H1 (cell line): ENCODE measurements at regions not wholly inside any gene's neighbourhood (a gene's known extent, or its start where the extent isn't known, plus 50 kb on each side); places are given as distances from the start of the nearest gene placed in this dataset.

Experiments
- CEBPB ChIP-seq: IDR thresholded peaks from 2 replicates; pipeline ENCODE4 v1.6.1; 2012; ENCODE audit warnings: low read depth, low read length
- CHD1 ChIP-seq: IDR thresholded peaks from 2 replicates; pipeline ENCODE4 v1.6.1; 2012; ENCODE audit warnings: low read depth, low read length, improper control_type of control experiment
- CTBP2 ChIP-seq: IDR thresholded peaks from 2 replicates; pipeline ENCODE4 v1.7.0; 2011; ENCODE audit warnings: borderline replicate concordance, mild to moderate bottlenecking, moderate library complexity, mixed read lengths, low read length; ENCODE audit not compliant: insufficient read depth, insufficient read length
- EZH2 ChIP-seq: fragments of 200-600 bp; sonication (generic); IDR thresholded peaks from 2 replicates; pipeline ENCODE4 v1.7.1; 2012; ENCODE audit warnings: low read depth, mild to moderate bottlenecking, moderate library complexity, low read length, inconsistent platforms; ENCODE audit not compliant: severe bottlenecking
- GTF2F1 ChIP-seq: IDR thresholded peaks from 2 replicates; pipeline ENCODE4 v1.6.1; 2012; ENCODE audit warnings: low read depth, low read length, improper control_type of control experiment, borderline replicate concordance
- NANOG ChIP-seq: IDR thresholded peaks from 2 replicates; pipeline ENCODE4 v1.6.1; 2011; ENCODE audit warnings: low read length, low read depth, mild to moderate bottlenecking, inconsistent platforms; ENCODE audit not compliant: insufficient read depth, poor library complexity, severe bottlenecking
- PHF8 ChIP-seq: fragments of 200-600 bp; sonication (generic); conservative IDR thresholded peaks from 2 replicates; pipeline ENCODE4 v1.7.1; 2012; ENCODE audit warnings: low read depth, mild to moderate bottlenecking, inconsistent platforms, low read length, moderate library complexity
- RBBP5 ChIP-seq: IDR thresholded peaks from 2 replicates; pipeline ENCODE4 v1.7.1; 2012; ENCODE audit warnings: low read depth, mild to moderate bottlenecking, inconsistent platforms, low read length, moderate library complexity, borderline replicate concordance
- SRF ChIP-seq: IDR thresholded peaks from 2 replicates; pipeline ENCODE4 v1.6.1; 2011; ENCODE audit warnings: mild to moderate bottlenecking, low read depth, low read length, moderate library complexity
- TBP ChIP-seq: IDR thresholded peaks from 2 replicates; pipeline ENCODE4 v1.6.1; 2011; ENCODE audit warnings: low read depth, low read length, improper control_type of control experiment
- TEAD4 ChIP-seq: IDR thresholded peaks from 2 replicates; pipeline ENCODE4 v1.6.1; 2012; ENCODE audit warnings: low read depth, low read length, inconsistent platforms, mixed read lengths
- ZNF274 ChIP-seq: IDR thresholded peaks from 2 replicates; pipeline ENCODE4 v1.7.0; 2012; ENCODE audit warnings: low read length, borderline replicate concordance; ENCODE audit errors: extremely low read depth
- TF ChIP-seq, protein P1 (sequence below): fragments of 300-600 bp; sonication (generic); IDR thresholded peaks from 2 replicates; pipeline ENCODE4 v1.7.1; 2012; ENCODE audit warnings: low read length, moderate library complexity, mild to moderate bottlenecking, inconsistent platforms; ENCODE audit not compliant: insufficient replicate concordance

GRCh38 chrX:69228732-69229131, 63.5 kb upstream of the PJA1 start (continued):
- TF ChIP-seq, protein P1, sequence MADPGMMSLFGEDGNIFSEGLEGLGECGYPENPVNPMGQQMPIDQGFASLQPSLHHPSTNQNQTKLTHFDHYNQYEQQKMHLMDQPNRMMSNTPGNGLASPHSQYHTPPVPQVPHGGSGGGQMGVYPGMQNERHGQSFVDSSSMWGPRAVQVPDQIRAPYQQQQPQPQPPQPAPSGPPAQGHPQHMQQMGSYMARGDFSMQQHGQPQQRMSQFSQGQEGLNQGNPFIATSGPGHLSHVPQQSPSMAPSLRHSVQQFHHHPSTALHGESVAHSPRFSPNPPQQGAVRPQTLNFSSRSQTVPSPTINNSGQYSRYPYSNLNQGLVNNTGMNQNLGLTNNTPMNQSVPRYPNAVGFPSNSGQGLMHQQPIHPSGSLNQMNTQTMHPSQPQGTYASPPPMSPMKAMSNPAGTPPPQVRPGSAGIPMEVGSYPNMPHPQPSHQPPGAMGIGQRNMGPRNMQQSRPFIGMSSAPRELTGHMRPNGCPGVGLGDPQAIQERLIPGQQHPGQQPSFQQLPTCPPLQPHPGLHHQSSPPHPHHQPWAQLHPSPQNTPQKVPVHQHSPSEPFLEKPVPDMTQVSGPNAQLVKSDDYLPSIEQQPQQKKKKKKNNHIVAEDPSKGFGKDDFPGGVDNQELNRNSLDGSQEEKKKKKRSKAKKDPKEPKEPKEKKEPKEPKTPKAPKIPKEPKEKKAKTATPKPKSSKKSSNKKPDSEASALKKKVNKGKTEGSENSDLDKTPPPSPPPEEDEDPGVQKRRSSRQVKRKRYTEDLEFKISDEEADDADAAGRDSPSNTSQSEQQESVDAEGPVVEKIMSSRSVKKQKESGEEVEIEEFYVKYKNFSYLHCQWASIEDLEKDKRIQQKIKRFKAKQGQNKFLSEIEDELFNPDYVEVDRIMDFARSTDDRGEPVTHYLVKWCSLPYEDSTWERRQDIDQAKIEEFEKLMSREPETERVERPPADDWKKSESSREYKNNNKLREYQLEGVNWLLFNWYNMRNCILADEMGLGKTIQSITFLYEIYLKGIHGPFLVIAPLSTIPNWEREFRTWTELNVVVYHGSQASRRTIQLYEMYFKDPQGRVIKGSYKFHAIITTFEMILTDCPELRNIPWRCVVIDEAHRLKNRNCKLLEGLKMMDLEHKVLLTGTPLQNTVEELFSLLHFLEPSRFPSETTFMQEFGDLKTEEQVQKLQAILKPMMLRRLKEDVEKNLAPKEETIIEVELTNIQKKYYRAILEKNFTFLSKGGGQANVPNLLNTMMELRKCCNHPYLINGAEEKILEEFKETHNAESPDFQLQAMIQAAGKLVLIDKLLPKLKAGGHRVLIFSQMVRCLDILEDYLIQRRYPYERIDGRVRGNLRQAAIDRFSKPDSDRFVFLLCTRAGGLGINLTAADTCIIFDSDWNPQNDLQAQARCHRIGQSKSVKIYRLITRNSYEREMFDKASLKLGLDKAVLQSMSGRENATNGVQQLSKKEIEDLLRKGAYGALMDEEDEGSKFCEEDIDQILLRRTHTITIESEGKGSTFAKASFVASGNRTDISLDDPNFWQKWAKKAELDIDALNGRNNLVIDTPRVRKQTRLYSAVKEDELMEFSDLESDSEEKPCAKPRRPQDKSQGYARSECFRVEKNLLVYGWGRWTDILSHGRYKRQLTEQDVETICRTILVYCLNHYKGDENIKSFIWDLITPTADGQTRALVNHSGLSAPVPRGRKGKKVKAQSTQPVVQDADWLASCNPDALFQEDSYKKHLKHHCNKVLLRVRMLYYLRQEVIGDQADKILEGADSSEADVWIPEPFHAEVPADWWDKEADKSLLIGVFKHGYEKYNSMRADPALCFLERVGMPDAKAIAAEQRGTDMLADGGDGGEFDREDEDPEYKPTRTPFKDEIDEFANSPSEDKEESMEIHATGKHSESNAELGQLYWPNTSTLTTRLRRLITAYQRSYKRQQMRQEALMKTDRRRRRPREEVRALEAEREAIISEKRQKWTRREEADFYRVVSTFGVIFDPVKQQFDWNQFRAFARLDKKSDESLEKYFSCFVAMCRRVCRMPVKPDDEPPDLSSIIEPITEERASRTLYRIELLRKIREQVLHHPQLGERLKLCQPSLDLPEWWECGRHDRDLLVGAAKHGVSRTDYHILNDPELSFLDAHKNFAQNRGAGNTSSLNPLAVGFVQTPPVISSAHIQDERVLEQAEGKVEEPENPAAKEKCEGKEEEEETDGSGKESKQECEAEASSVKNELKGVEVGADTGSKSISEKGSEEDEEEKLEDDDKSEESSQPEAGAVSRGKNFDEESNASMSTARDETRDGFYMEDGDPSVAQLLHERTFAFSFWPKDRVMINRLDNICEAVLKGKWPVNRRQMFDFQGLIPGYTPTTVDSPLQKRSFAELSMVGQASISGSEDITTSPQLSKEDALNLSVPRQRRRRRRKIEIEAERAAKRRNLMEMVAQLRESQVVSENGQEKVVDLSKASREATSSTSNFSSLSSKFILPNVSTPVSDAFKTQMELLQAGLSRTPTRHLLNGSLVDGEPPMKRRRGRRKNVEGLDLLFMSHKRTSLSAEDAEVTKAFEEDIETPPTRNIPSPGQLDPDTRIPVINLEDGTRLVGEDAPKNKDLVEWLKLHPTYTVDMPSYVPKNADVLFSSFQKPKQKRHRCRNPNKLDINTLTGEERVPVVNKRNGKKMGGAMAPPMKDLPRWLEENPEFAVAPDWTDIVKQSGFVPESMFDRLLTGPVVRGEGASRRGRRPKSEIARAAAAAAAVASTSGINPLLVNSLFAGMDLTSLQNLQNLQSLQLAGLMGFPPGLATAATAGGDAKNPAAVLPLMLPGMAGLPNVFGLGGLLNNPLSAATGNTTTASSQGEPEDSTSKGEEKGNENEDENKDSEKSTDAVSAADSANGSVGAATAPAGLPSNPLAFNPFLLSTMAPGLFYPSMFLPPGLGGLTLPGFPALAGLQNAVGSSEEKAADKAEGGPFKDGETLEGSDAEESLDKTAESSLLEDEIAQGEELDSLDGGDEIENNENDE: no peak
- TF ChIP-seq GTF2F1 (no peak), CTBP2 (no peak), CHD1 (no peak), RBBP5 (no peak), SRF (no peak), TBP (no peak), PHF8 (no peak), ZNF274 (no peak), EZH2 (no peak), TEAD4 (no peak), NANOG (no peak), CEBPB (no peak)
